H1 (cell line): ENCODE measurements at regions not wholly inside any gene's neighbourhood (a gene's known extent, or its start where the extent isn't known, plus 50 kb on each side); places are given as distances from the start of the nearest gene placed in this dataset.

Experiments
- CTCF ChIA-PET: fragments of 300-600 bp; sonication (Branson Sonifier 250); formaldehyde crosslinking; loops from one replicate; lab custom pipeline; 2021; ENCODE audit not compliant: partially characterized antibody; lab: Charles Lee
- POLR2A ChIA-PET: fragments of 300-600 bp; sonication (Branson Sonifier 250); formaldehyde crosslinking; loops from one replicate; lab custom pipeline; 2021; ENCODE audit warnings: inconsistent platforms; ENCODE audit not compliant: partially characterized antibody; lab: Charles Lee
- DNase-seq, 2 experiments: peaks; one replicate each; pipeline versions ENCODE4 v3.0.0 to v3.0.0-alpha.2; 2010 to 2022; ENCODE audit warnings: low spot score in 2 of 2, low read depth in 1 of 2, mixed read lengths in 1 of 2
- FAIRE-seq: peaks from 2 replicates; lab custom pipeline; 2011; peaks lifted over from hg19 to GRCh38; lab: Jason Lieb, UNC
- H2AFZ ChIP-seq: 2 replicates; pipeline ENCODE4 v1.8.1; 2012; ENCODE audit warnings: low read length, inconsistent platforms
- H2AK5ac ChIP-seq: 2 replicates; pipeline ENCODE4 v1.6.1; 2013; ENCODE audit warnings: low read depth, low read length
- H2BK120ac ChIP-seq: replicated peaks from 2 replicates; pipeline ENCODE3; 2013; ENCODE audit warnings: low read depth, low read length, inconsistent platforms
- H2BK12ac ChIP-seq: 2 replicates; pipeline ENCODE4 v1.6.1; 2013; ENCODE audit warnings: low read depth, low read length
- H2BK15ac ChIP-seq: 2 replicates; pipeline ENCODE4 v1.6.1; 2013; ENCODE audit warnings: low read length
- H2BK20ac ChIP-seq: 2 replicates; pipeline ENCODE4 v1.6.1; 2013; ENCODE audit warnings: low read length
- H2BK5ac ChIP-seq: 2 replicates; pipeline ENCODE4 v1.6.1; 2013; ENCODE audit warnings: low read depth, low read length
- H3K14ac ChIP-seq: 2 replicates; pipeline ENCODE4 v1.6.1; 2013; ENCODE audit warnings: inconsistent platforms; ENCODE audit not compliant: insufficient read length
- H3K18ac ChIP-seq: 2 replicates; pipeline ENCODE4 v1.6.1; 2013; ENCODE audit warnings: low read length; ENCODE audit errors: extremely low read depth
- H3K23ac ChIP-seq: 2 replicates; pipeline ENCODE4 v1.6.1; 2013; ENCODE audit warnings: inconsistent platforms; ENCODE audit not compliant: insufficient read length
- H3K23me2 ChIP-seq: 2 replicates; pipeline ENCODE4 v1.6.1; 2013; ENCODE audit warnings: low read depth, low read length
- H3K27ac ChIP-seq: 2 replicates; pipeline ENCODE4 v1.6.1; 2011; ENCODE audit warnings: low read depth, low read length, inconsistent platforms
- H3K27me3 ChIP-seq, 4 experiments: replicated peaks in 1 of 4; 1 replicate in 1 of 4; 2 replicates in 3 of 4; pipeline versions ENCODE4 v1.6.1 to v1.8.1; 2011 to 2013; ENCODE audit warnings: low read length in 3 of 4, mild to moderate bottlenecking in 3 of 4, inconsistent platforms in 2 of 4, mixed read lengths in 2 of 4, moderate library complexity in 1 of 4; ENCODE audit not compliant: control insufficient read depth in 3 of 4, insufficient read depth in 3 of 4; ENCODE audit errors: extremely low read depth in 1 of 4
- H3K36me3 ChIP-seq, 4 experiments: 2 replicates each; pipeline versions ENCODE4 v1.6.1 to v1.8.1; 2011 to 2013; ENCODE audit warnings: mild to moderate bottlenecking in 4 of 4, low read length in 3 of 4, moderate library complexity in 2 of 4, control low read depth in 1 of 4, inconsistent platforms in 1 of 4; ENCODE audit not compliant: insufficient read depth in 4 of 4, control insufficient read depth in 2 of 4
- H3K4ac ChIP-seq: replicated peaks from 2 replicates; pipeline ENCODE3; 2013; ENCODE audit warnings: low read length, low read depth, mixed read lengths, inconsistent platforms; ENCODE audit not compliant: insufficient read length
- H3K4me1 ChIP-seq, 4 experiments: replicated peaks in 1 of 4; 1 replicate in 1 of 4; 2 replicates in 3 of 4; pipeline versions ENCODE4 v1.6.1 to v1.8.1; 2011 to 2013; ENCODE audit warnings: low read length in 3 of 4, inconsistent platforms in 2 of 4, mixed read lengths in 1 of 4; ENCODE audit not compliant: insufficient read depth in 4 of 4, control insufficient read depth in 3 of 4
- H3K4me2 ChIP-seq, 2 experiments: 2 replicates each; pipeline versions ENCODE4 v1.6.1 to v1.8.1; 2011 to 2013; ENCODE audit warnings: low read depth in 2 of 2, low read length in 2 of 2, control low read depth in 1 of 2, inconsistent platforms in 1 of 2, mild to moderate bottlenecking in 1 of 2; ENCODE audit not compliant: insufficient read depth in 1 of 2
- H3K4me3 ChIP-seq, 4 experiments: fragments of 200-600, 300-600 bp in 1 of 4; sonication (generic), shearing (Covaris generic), sonication (Bioruptor Twin) in 1 of 4; 2 replicates each; pipeline versions ENCODE4 v1.5.1 to v1.8.1; 2011 to 2016; ENCODE audit warnings: low read length in 4 of 4, low read depth in 3 of 4, control low read depth in 2 of 4, inconsistent platforms in 2 of 4, mild to moderate bottlenecking in 2 of 4, mixed read lengths in 1 of 4, moderate library complexity in 1 of 4; ENCODE audit not compliant: insufficient read depth in 2 of 4; ENCODE audit errors: extremely low read depth in 1 of 4
- H3K56ac ChIP-seq: replicated peaks from 2 replicates; pipeline ENCODE3; 2013; ENCODE audit warnings: low read depth, mild to moderate bottlenecking, mixed read lengths, low read length, inconsistent platforms; ENCODE audit not compliant: insufficient read length
- H3K79me1 ChIP-seq: 2 replicates; pipeline ENCODE4 v1.6.1; 2013; ENCODE audit warnings: low read depth, low read length, control low read depth
- H3K79me2 ChIP-seq, 2 experiments: 2 replicates each; pipeline versions ENCODE4 v1.6.1 to v1.8.1; 2012 to 2013; ENCODE audit warnings: low read length in 2 of 2, mild to moderate bottlenecking in 2 of 2, inconsistent platforms in 1 of 2; ENCODE audit not compliant: insufficient read depth in 2 of 2, control insufficient read depth in 1 of 2
- H3K9ac ChIP-seq, 4 experiments: replicated peaks in 1 of 4; 1 replicate in 1 of 4; 2 replicates in 3 of 4; pipeline versions ENCODE4 v1.6.1 to v1.8.1; 2011 to 2013; ENCODE audit warnings: low read depth in 3 of 4, low read length in 3 of 4, control low read depth in 2 of 4, mild to moderate bottlenecking in 2 of 4, moderate library complexity in 2 of 4, inconsistent platforms in 1 of 4; ENCODE audit errors: extremely low read depth in 1 of 4
- H3K9me3 ChIP-seq, 2 experiments: 2 replicates each; pipeline versions ENCODE4 v1.6.1 to v1.8.1; 2012 to 2013; ENCODE audit warnings: mild to moderate bottlenecking in 2 of 2, moderate library complexity in 2 of 2, control low read depth in 1 of 2, inconsistent platforms in 1 of 2, low read depth in 1 of 2, low read length in 1 of 2, mixed read lengths in 1 of 2; ENCODE audit not compliant: insufficient read depth in 2 of 2
- H4K20me1 ChIP-seq, 2 experiments: replicated peaks in 1 of 2; 2 replicates each; pipeline versions ENCODE3 to v1.8.1; 2011 to 2013; ENCODE audit warnings: inconsistent platforms in 2 of 2, low read length in 2 of 2, mild to moderate bottlenecking in 1 of 2; ENCODE audit not compliant: insufficient read depth in 2 of 2, control insufficient read depth in 1 of 2
- H4K5ac ChIP-seq: 2 replicates; pipeline ENCODE4 v1.6.1; 2013; ENCODE audit warnings: low read length, low read depth, mixed read lengths, inconsistent platforms; ENCODE audit not compliant: insufficient read length
- H4K8ac ChIP-seq: 2 replicates; pipeline ENCODE4 v1.8.0; 2013; ENCODE audit warnings: mild to moderate bottlenecking, moderate library complexity, low read length, inconsistent platforms; ENCODE audit not compliant: insufficient read depth; ENCODE audit errors: extremely low read depth
- H4K91ac ChIP-seq: replicated peaks from 2 replicates; pipeline ENCODE3; 2013; ENCODE audit warnings: low read length, mixed read lengths, inconsistent platforms; ENCODE audit not compliant: insufficient read length
- GABPA ChIP-seq: IDR thresholded peaks from 2 replicates; pipeline ENCODE4 v1.6.1; 2011; ENCODE audit warnings: mild to moderate bottlenecking, low read length, moderate library complexity, borderline replicate concordance; ENCODE audit not compliant: insufficient read depth
- SP4 ChIP-seq: IDR thresholded peaks from 2 replicates; pipeline ENCODE4 v1.6.1; 2012; ENCODE audit warnings: low read length, inconsistent platforms
- WGBS, 2 experiments: shearing (Covaris generic) in 1 of 2; methylation state at CpG; one replicate each; pipeline versions ENCODE4 v1.1.6 to v1.1.7; 2013 to 2015; ENCODE audit warnings: low lambda C conversion rate in 2 of 2, mixed read lengths in 2 of 2, inconsistent platforms in 1 of 2, low coverage in 1 of 2, missing lambda C conversion rate in 1 of 2; ENCODE audit not compliant: insufficient replicate concordance in 2 of 2, insufficient coverage in 1 of 2, insufficient read length in 1 of 2; ENCODE audit errors: extremely low coverage in 1 of 2, missing lambda C conversion rate in 1 of 2; 5-methylcytosine and 5-hydroxymethylcytosine counted together

GRCh38 chr1:83559129-83559840, 439.6 kb downstream of the TTLL7 start:
- H3K56ac ChIP-seq = no peak overlapping the region
- no peak overlapping the region for H3K4me3 ChIP-seq
- H3K18ac ChIP-seq = no peak overlapping the region
- peaks cover 0 to 4% (median 0%) of the 10 kb centered on the region in 4 experiments; a peak in 1 of 7 replicates for H3K4me1 ChIP-seq
- H2BK12ac ChIP-seq = no peak overlapping the region
- H3K23me2 ChIP-seq = no peaks in the 10 kb centered on the region
- TF ChIP-seq GABPA (no peak), SP4 (no peak)
- no peaks in the 10 kb centered on the region for H3K27me3 ChIP-seq
- H2BK15ac ChIP-seq = no peak overlapping the region
- no peak overlapping the region for H4K91ac ChIP-seq
- 91% methylated on average over 7 of the region's 7 CpGs; no CpG with 5 or more reads in 1 of the 2 experiments for WGBS, 2 experiments
- H3K36me3 ChIP-seq = no peaks in the 10 kb centered on the region
- no peak overlapping the region for H3K14ac ChIP-seq
- no peak overlapping the region for H3K4ac ChIP-seq
- no peak overlapping the region for H3K9ac ChIP-seq
- H2BK120ac ChIP-seq = no peak overlapping the region
- H3K27ac ChIP-seq = no peak overlapping the region
- CTCF ChIA-PET = interaction anchor here (0.6 to 1.8 kb wide), 5 partner anchors 14 to 955 kb away, joined by 3 to 4 read pairs (median 3); no protein-coding TSS in a partner anchor
- H3K4me2 ChIP-seq = no peak overlapping the region
- no peaks in the 10 kb centered on the region for H3K79me2 ChIP-seq
- DNase-seq = no peak
- no peak overlapping the region for H2BK20ac ChIP-seq
- H3K23ac ChIP-seq = no peak overlapping the region
- no peak for FAIRE-seq
- H4K8ac ChIP-seq = no peak overlapping the region
- no peak overlapping the region for H2BK5ac ChIP-seq
- no peak overlapping the region for H2AK5ac ChIP-seq
- H3K79me1 ChIP-seq = no peaks in the 10 kb centered on the region
- H4K5ac ChIP-seq = no peak overlapping the region
- H3K9me3 ChIP-seq = no peaks in the 10 kb centered on the region
- H4K20me1 ChIP-seq = no peaks in the 10 kb centered on the region
- POLR2A ChIA-PET = no interaction called here
- H2AFZ ChIP-seq = no peak overlapping the region
